Tongue (tissue), 1 donor: ENCODE measurements at regions not wholly inside any gene's neighbourhood (a gene's known extent, or its start where the extent isn't known, plus 50 kb on each side); places are given as distances from the start of the nearest gene placed in this dataset.

Experiments
- DNase-seq: peaks from one replicate; pipeline ENCODE4 v3.0.0-alpha.2; 2015

DNA sequence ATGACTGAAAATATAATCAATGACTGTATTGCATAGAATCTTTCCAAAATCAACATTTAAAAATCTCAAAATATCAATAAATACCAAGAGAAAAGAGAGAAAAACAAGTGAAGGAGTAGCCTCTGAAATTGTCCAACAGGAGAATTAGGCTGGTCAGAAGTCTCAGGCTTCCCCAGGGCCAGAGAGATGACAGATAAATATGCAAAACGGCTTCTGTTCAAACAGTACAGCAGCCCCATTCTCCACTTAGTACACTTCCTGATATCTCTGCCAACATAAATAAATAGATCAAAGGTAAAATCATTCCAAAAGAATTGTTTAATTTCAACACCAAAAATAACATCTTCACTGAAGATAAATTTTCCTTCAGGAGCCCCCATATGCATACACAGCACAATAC is 204.7 kb upstream of the GABRA2 start:
- DNase-seq, result no peak

DNA sequence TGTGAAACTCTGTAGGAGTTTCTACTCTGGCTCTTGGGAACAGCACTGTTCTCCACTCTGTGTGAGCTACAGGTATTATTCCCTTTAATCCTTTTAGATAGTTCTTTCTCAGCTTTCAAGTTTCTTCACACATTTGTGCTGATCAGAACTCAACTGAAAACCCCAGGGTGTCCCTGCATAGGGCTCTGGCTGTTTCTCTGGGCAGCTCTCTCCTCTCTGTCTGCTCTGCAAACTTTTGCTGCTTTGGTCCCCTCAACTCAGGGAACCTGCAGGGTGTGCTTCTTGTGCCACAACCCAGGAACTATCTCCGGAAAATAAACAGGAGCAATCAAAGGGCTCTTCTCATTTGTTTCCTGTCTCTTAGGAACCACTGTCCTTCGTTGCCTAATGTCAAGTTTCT is 196.6 kb upstream of the GABRA2 start:
- no peak for DNase-seq

DNA sequence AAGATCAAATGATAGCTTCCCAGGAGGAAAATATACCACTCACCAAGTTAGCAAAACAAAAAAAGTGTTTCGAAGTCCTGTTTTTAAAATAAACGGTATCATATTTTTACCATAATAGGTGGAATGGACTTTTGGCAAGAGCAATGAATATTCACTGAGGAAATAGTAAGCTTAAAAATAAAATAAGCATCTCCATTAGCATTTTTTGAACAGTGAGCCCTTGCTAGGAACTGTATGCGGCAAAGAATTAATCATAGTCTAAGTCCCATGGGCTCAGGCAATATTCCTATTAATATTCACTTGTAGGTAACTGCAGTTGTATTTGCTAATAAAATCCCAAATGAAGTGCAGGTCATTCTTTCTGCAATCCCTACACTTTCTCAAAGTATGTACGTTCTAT is 191.7 kb upstream of the GABRA2 start:
- no peak for DNase-seq

DNA sequence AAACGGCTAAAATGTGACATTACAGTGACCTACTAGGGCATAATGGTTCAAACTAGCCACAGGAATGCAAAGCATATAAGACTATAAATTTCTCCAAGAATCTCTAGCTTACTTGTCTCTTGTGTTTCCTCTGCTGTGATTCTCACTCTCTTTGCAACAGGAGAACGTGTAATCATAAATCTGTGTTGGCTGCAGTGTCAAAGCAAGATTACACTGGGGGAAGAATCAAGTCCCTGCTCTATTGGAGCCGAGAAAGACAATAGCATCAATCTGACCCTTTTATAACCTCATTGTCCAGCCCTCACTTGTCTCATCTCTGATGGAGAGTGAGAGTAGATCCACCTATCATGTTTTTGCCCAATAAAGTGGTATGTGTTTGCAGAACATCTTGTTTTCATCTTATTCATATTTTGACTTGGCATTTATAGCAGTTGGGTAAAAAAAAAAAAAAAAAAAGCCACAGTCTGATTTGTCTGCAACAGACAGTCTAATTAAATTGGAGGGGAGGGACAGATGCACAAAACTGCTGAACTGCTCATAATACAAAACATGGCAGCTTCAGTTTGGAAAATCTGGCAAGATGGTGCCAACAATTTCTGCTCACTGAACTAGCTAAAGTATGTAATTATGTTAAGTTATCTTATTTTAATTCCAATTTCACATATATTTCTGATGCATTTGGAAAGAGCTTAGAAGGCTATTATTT is 165.0 kb upstream of the GABRA2 start:
- DNase-seq, result no peak

DNA sequence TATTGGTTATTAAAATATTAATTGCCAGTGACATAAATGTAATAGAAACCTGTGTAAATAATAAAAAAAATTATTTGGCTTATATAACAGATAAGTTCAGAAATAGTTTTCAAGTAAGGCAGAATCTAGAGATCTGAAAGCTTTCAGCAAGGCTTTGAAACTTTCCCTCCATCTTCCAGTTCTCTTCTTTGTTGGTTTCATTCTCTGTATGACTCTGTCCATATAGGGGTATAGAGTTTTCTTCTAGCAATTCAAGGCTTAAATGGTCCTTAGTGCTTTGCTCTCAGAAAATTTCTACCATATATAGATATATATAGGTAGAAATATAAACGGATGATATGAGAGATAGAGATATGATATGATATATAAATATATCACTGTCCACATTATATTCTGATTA is 160.5 kb upstream of the GABRA2 start:
- no peak for DNase-seq

DNA sequence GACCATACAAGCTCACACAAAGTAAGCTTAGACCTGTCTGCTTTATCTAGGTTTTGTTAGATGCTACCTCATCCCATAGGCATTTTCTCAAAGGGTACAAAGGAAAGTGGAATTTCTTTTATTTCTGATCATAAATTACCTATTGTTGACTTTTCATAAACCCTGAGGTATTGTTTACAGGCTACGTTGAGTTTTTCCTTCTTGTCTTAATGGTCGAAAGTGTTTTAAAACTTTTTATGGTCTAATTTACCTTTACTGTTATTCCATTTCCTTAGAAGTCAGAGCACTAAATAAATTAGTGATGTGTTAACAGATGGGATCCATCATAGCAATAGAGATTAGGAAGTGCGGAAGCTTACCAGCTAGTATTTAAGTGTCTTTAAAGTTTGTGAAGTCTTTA is 159.2 kb upstream of the GABRA2 start:
- DNase-seq, result no peak

DNA sequence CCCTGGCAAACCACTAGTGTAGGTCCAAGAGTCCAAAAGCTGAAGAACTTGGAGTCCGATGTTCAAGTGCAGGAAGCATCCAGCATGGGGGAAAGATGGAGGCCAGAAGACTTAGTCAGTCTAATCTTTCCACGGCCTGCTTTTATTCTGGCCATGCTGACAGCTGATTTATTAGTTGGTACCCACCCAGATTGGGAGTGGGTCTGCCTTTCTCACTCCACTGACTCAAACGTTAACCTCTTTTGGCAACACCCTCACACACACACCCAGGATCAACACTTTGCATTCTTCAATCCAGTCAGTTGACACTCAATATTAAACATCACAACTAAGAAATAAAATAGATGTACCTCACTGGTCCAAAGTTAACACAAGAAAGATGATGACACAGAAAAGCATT is 134.8 kb upstream of the GABRA2 start:
- DNase-seq, result no peak

DNA sequence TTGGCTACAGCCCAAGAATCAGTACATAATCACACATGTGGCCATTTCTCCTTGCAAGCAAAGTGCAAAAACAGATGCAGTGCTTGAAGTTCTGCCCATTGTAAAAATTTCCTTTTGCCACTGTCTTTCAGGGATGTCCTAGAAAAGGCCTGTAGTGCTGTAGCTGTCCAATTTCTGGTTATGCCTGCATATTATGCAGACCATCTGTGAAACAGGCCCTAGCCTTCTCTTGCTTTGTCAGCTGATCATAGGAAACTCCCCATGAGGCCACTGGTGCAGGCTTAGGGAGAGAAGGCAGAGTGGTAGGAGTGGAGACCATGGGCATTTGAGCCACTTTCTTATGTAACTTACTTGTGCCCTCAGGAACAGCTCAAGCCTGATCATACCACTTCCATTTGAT is 130.4 kb upstream of the GABRA2 start:
- DNase-seq, result no peak

DNA sequence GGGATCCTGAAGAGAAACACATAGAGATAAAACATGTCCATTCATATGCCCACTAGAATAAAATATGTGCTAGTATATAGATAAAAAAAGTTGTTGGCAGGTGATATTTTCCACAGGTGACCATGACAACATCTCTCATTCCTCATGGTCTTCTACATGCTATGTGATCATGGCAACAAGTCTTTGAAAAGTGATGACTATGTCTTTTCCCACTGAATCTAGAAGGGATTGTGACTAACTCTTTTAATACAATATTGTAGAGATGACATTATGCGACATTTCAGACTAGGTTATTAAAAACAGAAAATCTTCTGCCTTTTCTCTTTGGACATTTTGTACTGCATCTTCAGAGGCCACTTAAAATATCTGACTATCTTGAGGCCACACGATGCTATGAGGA is 126.0 kb upstream of the GABRA2 start:
- no peak for DNase-seq

DNA sequence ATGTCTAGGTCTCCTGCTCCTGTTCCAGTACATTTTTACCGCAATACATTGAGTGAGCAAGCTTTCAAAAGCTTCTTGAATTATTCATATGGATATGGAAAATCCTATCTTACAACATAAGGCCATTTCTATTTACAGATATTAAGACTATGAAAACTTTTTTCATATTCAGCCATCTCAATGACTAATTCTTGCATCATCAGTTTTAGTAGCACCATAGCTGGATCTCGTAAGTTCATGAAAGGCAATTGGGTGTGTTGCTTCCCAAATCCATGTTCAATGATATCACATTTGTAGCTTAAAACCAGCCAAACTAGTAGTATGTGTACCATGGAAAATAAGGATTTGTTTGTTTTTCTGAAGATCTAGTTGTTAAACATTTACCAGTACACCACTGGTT is 118.3 kb upstream of the GABRA2 start:
- no peak for DNase-seq

DNA sequence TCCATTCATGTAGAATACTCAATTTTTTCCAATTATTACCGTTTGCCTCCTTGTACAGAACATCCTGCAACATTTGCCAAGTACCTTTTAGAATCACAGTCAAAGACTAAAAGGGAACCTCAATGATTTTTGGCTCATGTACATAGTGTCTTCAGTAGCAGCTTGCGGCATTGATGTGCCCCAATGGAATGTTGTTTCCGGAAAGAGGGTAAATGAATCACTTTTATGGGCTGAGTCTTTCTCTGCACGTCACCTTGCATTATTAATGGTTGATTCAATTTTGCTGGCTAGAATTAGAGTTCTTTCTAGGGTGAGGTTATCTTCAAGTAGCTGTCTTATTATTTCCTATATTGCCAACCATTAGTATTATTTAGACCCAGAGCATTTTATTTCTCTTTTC is 116.9 kb upstream of the GABRA2 start:
- no peak for DNase-seq

DNA sequence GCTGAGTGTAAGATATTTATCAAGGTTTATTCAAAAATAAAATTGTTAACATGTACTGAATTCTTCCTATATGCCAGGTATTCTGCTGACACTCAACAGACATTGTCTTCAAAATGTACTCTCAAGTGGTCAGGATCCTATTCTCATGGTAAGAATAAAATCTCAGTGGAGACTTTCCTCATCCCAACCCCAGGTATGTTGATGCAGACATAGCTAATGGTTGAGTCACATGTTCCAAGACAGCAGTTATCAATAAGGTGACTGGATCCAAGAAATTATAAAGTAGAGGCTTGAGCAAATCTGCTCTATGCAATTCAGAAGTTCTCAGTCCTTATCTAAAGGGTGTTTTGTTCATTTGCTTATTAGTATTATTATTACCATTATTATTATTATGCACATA is 115.2 kb upstream of the GABRA2 start:
- no peak for DNase-seq

DNA sequence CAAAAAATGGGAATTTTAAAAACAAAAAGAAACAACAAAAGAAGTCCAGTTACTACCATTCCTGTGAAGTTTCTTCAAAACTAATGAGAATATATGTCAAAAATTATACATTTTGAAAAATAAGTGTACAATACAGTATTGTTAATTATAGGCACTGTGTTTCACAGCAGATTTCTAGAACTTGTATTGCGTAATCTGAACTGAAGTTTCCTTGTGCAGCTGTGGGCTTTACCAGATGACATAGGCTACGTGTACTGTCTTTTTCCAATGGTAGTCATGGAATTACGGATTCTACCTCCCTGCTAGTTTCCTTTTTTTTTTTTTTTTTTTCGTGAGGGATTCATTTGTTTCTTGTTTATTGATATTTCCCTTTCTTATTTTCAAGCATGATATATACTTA is 113.8 kb upstream of the GABRA2 start:
- DNase-seq, result peak; percentile 17

DNA sequence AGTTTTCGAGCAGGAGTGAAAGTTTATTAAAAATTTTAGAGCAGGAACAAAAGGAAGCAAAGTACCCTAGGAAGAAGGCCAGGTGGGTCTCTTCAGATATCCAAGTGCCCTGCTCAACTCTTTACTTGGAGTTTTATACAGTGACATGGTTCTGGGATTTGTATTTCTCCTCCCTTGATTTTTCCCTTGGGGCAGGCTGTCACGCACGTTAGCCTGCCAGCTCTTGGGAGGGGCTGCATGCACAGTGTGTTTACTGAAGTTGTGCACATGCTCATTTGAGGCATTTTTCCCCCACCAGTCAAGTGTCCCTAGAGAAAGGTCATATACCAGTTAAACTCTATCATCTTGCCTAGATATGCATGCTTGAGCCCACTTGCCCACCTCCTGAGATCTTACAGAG is 102.5 kb upstream of the GABRA2 start:
- no peak for DNase-seq

DNA sequence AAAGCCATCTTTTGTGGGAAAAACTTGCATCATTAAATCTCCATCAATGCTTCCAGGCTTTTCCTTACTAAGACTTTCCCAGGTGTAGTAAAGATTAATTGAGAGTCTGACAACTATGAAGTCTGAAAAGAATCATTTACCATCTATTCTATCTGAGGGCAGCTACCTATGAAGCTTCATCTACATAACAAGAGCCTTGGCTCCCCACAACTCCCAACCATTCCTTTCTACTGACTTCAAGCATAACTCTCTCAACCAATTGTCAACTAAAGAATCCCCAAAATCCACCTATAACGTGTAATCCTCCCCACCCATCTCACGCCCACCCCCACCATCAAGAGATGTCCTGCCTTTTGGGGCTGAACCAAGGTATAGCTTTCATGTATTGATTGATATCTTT is 101.5 kb upstream of the GABRA2 start:
- no peak for DNase-seq

DNA sequence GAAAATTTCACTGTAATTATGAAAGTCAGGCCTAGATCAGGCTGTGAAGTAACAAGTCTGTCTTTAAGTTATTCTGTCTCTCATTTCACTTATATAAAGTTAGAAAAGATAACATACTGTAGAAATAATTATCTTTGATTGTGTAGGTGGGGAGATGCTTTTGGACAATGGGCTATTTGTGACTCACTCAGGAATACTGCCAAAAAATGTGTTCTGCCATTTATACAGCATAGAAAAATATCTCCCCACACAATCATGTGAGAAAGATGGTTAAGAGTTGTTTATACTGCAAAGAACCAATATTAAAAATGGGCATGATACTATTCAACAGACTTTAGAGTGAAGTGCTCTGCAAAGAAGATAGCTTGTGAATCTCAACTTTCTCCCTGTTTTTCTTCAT is 95.0 kb upstream of the GABRA2 start:
- DNase-seq, result no peak

DNA sequence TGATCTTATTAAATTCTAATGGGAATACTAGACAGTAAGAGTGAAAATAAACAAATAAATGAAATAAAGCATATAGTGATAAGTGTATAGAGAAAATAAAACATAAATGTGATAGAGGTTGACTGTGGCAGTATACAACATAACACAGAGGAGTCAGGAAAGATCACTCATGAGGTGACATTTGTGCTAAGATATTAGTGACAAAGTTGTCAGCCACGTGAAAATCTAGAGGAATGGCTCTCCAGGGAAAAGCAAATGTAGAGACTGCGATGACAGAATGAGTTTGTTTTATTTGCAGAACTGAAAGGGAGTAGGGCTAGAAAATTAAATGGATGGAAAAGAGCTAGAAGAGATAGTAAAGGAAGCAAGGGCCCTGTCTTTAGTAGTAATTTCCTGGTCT is 72.8 kb upstream of the GABRA2 start:
- DNase-seq, result no peak

DNA sequence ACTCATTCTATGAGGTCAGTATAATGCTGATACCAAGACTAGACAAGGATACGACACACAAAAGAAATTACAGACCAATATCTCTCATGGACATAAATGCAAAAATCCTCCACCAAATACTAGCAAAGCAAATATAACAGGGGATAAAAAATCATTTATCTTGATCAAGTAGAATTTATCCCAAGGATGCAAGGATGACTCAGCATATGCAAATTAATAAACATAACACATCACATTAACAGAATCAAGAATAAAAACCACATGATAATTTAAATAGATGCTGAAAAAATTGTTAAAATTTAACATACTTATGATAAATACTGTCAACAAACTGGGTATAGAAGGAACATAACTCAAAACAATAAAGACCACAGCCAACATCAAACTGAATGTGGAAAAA is 69.4 kb upstream of the GABRA2 start:
- no peak for DNase-seq

DNA sequence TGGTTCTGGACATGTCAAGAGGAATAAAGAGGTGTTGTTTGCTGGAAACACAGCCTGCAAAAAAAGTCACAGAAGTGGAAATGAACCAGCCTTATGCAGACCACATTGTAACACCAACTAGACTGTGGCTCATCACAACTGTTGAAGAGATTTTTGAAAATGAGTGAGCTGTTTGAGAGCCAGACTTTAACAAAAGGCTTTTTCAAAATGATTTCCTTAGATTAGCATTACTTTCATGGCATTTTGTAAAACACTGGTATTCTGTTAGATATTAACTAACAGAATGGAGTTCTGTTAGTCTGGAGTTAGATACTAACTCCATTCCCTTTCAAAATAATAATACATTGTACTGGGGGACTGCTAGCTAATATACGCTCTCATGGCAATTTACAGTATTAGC is 60.6 kb upstream of the GABRA2 start:
- peak; percentile 3 for DNase-seq

DNA sequence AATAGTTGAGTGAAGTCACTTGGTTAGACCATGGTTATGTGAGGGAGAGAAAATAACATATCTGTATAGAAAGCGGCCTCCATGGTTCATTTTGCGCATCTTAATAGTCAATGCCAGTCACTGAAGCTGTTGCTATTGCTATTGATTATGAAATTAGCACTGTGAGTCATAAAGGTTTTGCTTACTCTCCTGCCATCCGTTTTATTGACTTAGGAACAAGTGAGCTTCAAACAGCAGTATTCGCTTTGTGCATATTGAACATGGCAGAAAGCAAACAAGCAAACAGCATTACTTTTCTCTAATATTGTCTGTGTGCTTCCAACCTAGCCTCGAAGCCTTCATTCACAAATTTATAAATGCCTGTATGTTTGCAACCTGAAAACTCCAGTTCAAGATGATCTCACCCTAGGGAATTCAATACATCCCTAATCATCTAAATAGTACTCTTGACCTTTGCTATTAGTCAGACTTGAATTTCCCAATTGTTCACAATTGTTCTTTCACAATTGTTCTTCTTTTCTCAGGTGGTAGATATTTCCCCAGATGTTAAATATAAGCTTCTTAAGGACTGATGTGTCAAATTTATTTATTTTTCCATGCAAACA is 55.9 kb upstream of the GABRA2 start:
- no peak for DNase-seq

DNA sequence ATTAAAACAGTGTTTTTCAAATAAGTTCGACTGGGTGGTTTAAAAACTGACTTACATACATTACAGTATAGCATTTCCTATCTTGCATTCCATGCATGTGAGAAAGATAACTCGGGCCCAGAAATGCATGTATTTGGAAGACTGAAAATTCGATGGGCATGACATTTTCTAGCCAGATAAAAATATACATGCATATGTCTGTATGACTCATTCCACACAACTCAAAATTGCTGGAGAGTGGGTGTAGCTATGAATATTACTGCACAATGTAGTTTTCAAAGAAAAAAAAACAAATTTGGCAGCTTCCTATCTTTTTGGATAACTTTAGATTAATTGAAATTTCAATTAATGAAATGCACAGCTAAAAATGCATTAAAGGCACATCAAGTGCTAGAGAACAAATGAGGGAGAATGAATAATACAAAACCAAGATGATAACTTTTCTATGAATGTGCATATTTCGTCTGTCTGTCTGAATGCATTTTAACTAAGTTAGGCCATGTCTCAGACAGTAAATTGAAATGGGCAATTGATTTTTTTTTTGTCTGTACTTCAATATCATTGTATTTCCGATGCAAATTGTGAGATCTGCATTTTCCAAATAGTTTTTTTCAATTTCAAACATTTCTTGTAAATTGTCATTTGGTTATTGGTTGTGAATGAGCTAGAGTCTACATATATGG is 54.5 kb upstream of the GABRA2 start:
- no peak for DNase-seq

DNA sequence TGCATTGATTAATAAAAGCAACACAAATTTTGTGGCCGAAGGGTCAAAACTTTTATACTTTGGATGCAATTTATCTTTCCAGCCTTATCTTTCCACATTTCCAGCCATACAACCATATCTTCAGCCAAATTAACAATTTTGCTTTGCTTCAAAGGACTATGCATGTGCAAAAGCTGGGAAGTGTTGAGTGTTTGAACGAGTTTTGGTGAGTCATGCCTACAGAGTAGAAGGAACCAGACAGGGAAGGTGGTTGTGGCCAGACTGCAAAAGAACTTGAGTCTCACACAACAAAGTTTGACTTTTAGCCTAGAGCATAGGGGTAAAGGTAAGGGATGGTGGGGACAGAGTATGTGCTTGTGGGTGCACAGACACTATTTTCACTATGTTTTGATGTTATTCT is 53.0 kb upstream of the GABRA2 start:
- no peak for DNase-seq

DNA sequence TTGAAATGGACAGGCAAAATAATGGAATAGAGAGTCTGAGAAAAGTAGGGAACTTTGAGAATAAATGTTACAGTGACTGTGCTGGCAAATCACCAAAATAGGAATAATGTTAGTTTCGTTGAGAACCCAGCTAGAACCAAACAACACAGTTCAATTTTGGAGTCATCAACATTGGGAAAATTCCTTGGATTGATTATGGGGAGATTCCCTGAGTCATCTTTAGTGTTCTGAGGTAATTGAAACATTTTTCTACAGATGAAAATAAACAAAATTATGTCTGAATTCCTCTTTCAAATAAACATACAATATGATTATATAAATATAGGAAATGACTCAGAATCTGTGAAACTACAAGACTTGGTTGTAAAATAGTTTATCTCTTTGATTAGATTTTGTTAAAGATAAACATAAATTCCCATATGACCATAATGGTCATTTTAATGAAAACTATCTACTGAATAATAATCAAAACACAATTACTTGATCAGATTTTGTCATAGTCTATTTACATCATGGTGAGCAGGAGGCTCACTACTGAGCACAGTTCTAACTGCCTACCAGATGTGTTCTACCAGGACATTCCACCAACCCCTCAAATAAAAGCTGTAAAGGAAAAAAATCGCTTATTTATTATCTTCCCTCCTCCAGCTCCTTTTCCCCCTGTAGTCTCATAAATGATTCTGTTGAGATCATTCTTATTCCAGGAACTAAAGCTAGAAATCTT is 51.4 kb upstream of the GABRA2 start:
- DNase-seq, result no peak
